SK-N-MC (cell line): ENCODE measurements at regions not wholly inside any gene's neighbourhood (a gene's known extent, or its start where the extent isn't known, plus 50 kb on each side); places are given as distances from the start of the nearest gene placed in this dataset.

Experiments used
- EZH2 ChIP-seq: fragments of 200-600 bp; sonication (generic); IDR thresholded peaks from one replicate; pipeline ENCODE4 v1.6.1; 2017; ENCODE audit warnings: antibody characterized with exemption
- POLR2AphosphoS5 ChIP-seq: IDR thresholded peaks from 2 replicates; pipeline ENCODE4 v1.6.1; 2012; ENCODE audit warnings: mild to moderate bottlenecking, low read depth, low read length, borderline replicate concordance

DNA sequence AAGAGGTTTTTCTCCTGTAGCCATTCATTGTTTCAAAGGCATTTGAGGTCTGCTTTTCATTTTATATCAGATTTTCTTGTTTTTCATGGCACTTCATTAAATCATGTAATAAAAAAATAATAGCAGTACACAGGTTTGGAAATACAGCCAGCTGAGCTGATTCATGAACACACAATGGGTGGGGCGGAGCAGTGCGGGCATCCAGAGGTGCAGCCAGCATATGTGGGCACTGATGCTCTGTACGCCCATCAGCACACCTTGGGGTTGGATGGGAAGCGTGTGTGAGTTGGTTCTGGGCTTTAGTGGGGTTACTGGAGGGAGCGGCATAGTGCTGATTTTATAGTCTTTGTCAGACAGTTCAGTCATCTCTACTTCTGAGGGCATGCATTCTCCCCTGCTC is 54.2 kb upstream of the IRX4 start:
- TF ChIP-seq EZH2 (no peak), POLR2AphosphoS5 (no peak)
